DOHH2 (cell line): ENCODE measurements at regions not wholly inside any gene's neighbourhood (a gene's known extent, or its start where the extent isn't known, plus 50 kb on each side); places are given as distances from the start of the nearest gene placed in this dataset.

ENCODE experiments used
- H3F3A ChIP-seq: fragments of 200-600 bp; sonication (generic), shearing (Covaris generic); 2 replicates; pipeline ENCODE4 v1.6.0; 2016; ENCODE audit warnings: antibody characterized with exemption, mild to moderate bottlenecking; ENCODE audit not compliant: control insufficient read depth, insufficient read depth
- H3K27ac ChIP-seq: fragments of 200-600 bp; sonication (generic); 2 replicates; pipeline ENCODE4 v1.5.1; 2014; ENCODE audit warnings: low read depth, mild to moderate bottlenecking, low read length, moderate library complexity
- H3K27me3 ChIP-seq: fragments of 200-600 bp; sonication (generic); 2 replicates; pipeline ENCODE4 v1.6.1; 2014; ENCODE audit warnings: mild to moderate bottlenecking, low read length, mixed read lengths; ENCODE audit not compliant: control insufficient read depth
- H3K36me3 ChIP-seq: fragments of 200-600 bp; sonication (generic); 2 replicates; pipeline ENCODE4 v1.6.1; 2014; ENCODE audit warnings: mild to moderate bottlenecking, low read length, moderate library complexity, mixed read lengths; ENCODE audit not compliant: control insufficient read depth
- H3K4me1 ChIP-seq: fragments of 200-600 bp; sonication (generic); 2 replicates; pipeline ENCODE4 v1.6.1; 2014; ENCODE audit warnings: mild to moderate bottlenecking, low read length, mixed read lengths; ENCODE audit not compliant: control insufficient read depth
- H3K4me2 ChIP-seq: fragments of 200-600 bp; sonication (generic); 2 replicates; pipeline ENCODE4 v1.6.0; 2014; ENCODE audit warnings: mild to moderate bottlenecking, low read length, moderate library complexity
- H3K4me3 ChIP-seq: fragments of 200-600 bp; sonication (generic); 2 replicates; pipeline ENCODE4 v1.5.1; 2014; ENCODE audit warnings: mild to moderate bottlenecking, low read length, mixed read lengths
- H3K79me2 ChIP-seq: fragments of 200-600 bp; sonication (generic); 2 replicates; pipeline ENCODE4 v1.6.1; 2014; ENCODE audit warnings: mild to moderate bottlenecking, low read length, mixed read lengths; ENCODE audit not compliant: control insufficient read depth
- H3K9me2 ChIP-seq: fragments of 200-600 bp; sonication (generic); replicated peaks from 2 replicates; pipeline ENCODE4 v1.6.1; 2014; ENCODE audit warnings: mild to moderate bottlenecking, low read length, mixed read lengths; ENCODE audit not compliant: control insufficient read depth
- H3K9me3 ChIP-seq: fragments of 200-600 bp; sonication (generic); 2 replicates; pipeline ENCODE4 v1.6.1; 2014; ENCODE audit warnings: antibody characterized with exemption, low read length, mixed read lengths; ENCODE audit not compliant: control insufficient read depth, insufficient read depth
- H4K20me1 ChIP-seq: fragments of 200-600 bp; sonication (generic); 2 replicates; pipeline ENCODE4 v1.6.0; 2014; ENCODE audit warnings: low read depth, mild to moderate bottlenecking, antibody characterized with exemption, low read length, moderate library complexity; ENCODE audit not compliant: control insufficient read depth, insufficient read depth
- EZH2phosphoT487 ChIP-seq: fragments of 200-600 bp; sonication (generic); IDR thresholded peaks from 2 replicates; pipeline ENCODE4 v1.6.1; 2017; ENCODE audit warnings: borderline replicate concordance, mild to moderate bottlenecking, antibody characterized with exemption, low read length, moderate library complexity, mixed read lengths
- TF ChIP-seq, protein P1 (sequence below): fragments of 200-600 bp; sonication (generic); IDR thresholded peaks from one replicate; pipeline ENCODE4 v1.5.1; 2014; ENCODE audit warnings: antibody characterized with exemption, mild to moderate bottlenecking, low read depth, low read length; ENCODE audit not compliant: poor library complexity, severe bottlenecking

DNA sequence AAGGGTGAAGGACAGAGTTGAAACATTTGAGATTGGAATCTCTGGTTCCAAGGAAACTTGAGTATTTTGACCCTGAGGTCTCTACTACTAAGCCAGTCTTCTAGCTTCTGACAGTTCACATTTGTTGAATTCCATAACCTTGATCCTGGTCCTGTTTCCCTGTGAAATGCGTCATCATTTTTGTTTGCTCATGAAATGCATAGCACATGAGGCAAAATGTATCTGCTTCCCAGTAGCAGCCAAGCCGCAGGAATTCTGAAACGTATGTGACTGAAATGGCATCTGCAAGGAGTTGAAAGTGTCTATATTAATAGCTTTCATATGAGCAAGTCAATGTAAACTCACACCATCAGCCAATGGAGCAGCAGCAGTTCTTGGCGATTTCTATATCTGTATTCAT is 307.9 kb downstream of the CSNK1G3 start:
- no peaks in the 10 kb centered on the region; the same call in 1 of the 2 replicates for H3K9me3 ChIP-seq
- no peak overlapping the region for H3K4me3 ChIP-seq
- no peaks in the 10 kb centered on the region for H3K9me2 ChIP-seq
- H3F3A ChIP-seq, result peaks cover 7% of the 10 kb centered on the region
- H3K79me2 ChIP-seq, result no peaks in the 10 kb centered on the region
- no peaks in the 10 kb centered on the region for H4K20me1 ChIP-seq
- no peak for TF ChIP-seq EZH2phosphoT487
- TF ChIP-seq, protein P1, sequence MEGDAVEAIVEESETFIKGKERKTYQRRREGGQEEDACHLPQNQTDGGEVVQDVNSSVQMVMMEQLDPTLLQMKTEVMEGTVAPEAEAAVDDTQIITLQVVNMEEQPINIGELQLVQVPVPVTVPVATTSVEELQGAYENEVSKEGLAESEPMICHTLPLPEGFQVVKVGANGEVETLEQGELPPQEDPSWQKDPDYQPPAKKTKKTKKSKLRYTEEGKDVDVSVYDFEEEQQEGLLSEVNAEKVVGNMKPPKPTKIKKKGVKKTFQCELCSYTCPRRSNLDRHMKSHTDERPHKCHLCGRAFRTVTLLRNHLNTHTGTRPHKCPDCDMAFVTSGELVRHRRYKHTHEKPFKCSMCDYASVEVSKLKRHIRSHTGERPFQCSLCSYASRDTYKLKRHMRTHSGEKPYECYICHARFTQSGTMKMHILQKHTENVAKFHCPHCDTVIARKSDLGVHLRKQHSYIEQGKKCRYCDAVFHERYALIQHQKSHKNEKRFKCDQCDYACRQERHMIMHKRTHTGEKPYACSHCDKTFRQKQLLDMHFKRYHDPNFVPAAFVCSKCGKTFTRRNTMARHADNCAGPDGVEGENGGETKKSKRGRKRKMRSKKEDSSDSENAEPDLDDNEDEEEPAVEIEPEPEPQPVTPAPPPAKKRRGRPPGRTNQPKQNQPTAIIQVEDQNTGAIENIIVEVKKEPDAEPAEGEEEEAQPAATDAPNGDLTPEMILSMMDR, result no peak
- no peak overlapping the region for H3K27ac ChIP-seq
- H3K4me1 ChIP-seq, result peaks cover 15% of the 10 kb centered on the region
- H3K4me2 ChIP-seq, result no peak overlapping the region
- no peaks in the 10 kb centered on the region for H3K27me3 ChIP-seq
- no peaks in the 10 kb centered on the region for H3K36me3 ChIP-seq

DNA sequence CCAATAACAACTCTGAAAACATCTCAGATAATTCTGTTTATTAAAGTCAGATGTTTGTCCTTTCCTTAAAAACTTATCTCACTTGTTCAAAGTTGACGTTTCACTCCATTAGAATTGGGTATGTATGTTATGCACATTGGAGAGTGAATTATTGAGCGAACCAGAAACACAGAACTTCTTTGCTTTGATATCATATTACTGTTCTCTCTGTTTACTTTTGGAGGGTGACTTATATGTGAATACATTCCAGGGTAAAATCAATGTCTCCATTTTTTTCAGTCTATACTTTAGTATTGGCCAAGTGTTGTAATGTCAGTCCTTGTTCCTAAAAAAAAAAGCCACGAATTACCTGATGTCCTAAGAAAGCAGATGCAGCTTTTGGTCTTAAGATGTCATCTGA is 307.4 kb downstream of the CSNK1G3 start:
- no peaks in the 10 kb centered on the region for H4K20me1 ChIP-seq
- H3F3A ChIP-seq, result peaks cover 11% of the 10 kb centered on the region
- H3K4me3 ChIP-seq, result no peak overlapping the region
- H3K9me3 ChIP-seq, result no peaks in the 10 kb centered on the region; the same call in 1 of the 2 replicates
- H3K9me2 ChIP-seq, result no peaks in the 10 kb centered on the region
- no peaks in the 10 kb centered on the region for H3K27me3 ChIP-seq
- H3K79me2 ChIP-seq, result no peaks in the 10 kb centered on the region
- H3K27ac ChIP-seq, result no peak overlapping the region
- TF ChIP-seq, protein P1, result no peak
- H3K4me2 ChIP-seq, result no peak overlapping the region
- H3K36me3 ChIP-seq, result no peaks in the 10 kb centered on the region
- H3K4me1 ChIP-seq, result peaks cover 19% of the 10 kb centered on the region

DNA sequence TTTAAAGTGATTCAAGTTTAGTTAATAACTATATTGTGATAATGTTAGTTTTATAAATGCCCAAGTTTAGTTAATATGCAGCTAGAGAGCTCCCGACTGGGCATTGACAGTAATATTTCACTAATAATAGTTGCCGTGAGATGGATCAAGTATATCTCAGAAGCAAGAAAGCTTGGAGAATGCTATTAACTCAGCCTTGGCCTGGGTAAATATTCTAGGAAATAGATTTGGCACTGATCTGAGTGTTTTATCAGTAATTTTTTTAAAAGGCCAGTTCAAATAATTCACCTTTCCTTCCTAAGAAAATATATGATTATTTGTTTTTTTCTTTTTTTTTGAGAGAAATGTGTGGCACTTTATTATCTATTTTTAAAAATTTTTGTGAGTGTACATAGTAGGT is 305.3 kb downstream of the CSNK1G3 start:
- Histone ChIP-seq H3K9me2 (no peaks in the 10 kb centered on the region), H3K79me2 (no peaks in the 10 kb centered on the region), H4K20me1 (no peaks in the 10 kb centered on the region), H3K27ac (no peak overlapping the region), H3K4me3 (no peak overlapping the region), H3K27me3 (no peaks in the 10 kb centered on the region), H3K4me2 (no peak overlapping the region), H3K4me1 (peaks cover 40% of the 10 kb centered on the region), H3K9me3 (no peaks in the 10 kb centered on the region), H3K36me3 (0 out of 2 replicates have a peak, but pooled peaks cover under 1% of the 10 kb centered on the region), H3F3A (peaks cover 16% of the 10 kb centered on the region)
- TF ChIP-seq, protein P1, result no peak
- TF ChIP-seq EZH2phosphoT487, result no peak
